Uterus (tissue), 3 donors: ENCODE measurements at regions not wholly inside any gene's neighbourhood (a gene's known extent, or its start where the extent isn't known, plus 50 kb on each side); places are given as distances from the start of the nearest gene placed in this dataset.

Experiments
- DNase-seq, 2 donors: peaks; one replicate each; pipeline ENCODE4 v3.0.0-alpha.2; 2019 to 2020
- H3K27ac ChIP-seq, 2 donors: fragments of 200-600 bp; sonication (generic); 1 replicate in 1 of 2; 2 replicates in 1 of 2; pipeline ENCODE4 v1.5.1; 2016 to 2018
- H3K27me3 ChIP-seq, 2 donors: fragments of 200-600 bp; sonication (generic); one replicate each; pipeline ENCODE4 v1.5.1; 2018 to 2019; ENCODE audit warnings: control low read depth in 1 of 2
- H3K36me3 ChIP-seq, 2 donors: fragments of 200-600 bp; sonication (generic); one replicate each; pipeline ENCODE4 v1.5.1; 2019; ENCODE audit warnings: control low read depth in 1 of 2
- H3K4me1 ChIP-seq, 2 donors: fragments of 200-600 bp; sonication (generic); one replicate each; pipeline ENCODE4 v1.5.1; 2018 to 2019; ENCODE audit warnings: control low read depth in 1 of 2
- H3K4me3 ChIP-seq, 2 donors: fragments of 200-600 bp; sonication (generic); 1 replicate in 1 of 2; 2 replicates in 1 of 2; pipeline ENCODE4 v1.5.1; 2018 to 2019; ENCODE audit warnings: mild to moderate bottlenecking in 1 of 2
- H3K9me3 ChIP-seq, 2 donors: fragments of 200-600 bp; sonication (generic); one replicate each; pipeline ENCODE4 v1.5.1; 2019; ENCODE audit warnings: control low read depth in 1 of 2
- CTCF ChIP-seq, 4 experiments: fragments of 200-600 bp in 2 of 4; fragments of 450-650 bp in 2 of 4; sonication (generic) in 2 of 4; IDR thresholded peaks; one replicate each; pipeline ENCODE4 v1.5.1; 2016 to 2019; ENCODE audit warnings: antibody characterized with exemption in 4 of 4, mild to moderate bottlenecking in 2 of 4, moderate library complexity in 1 of 4
- POLR2A ChIP-seq, 2 donors: fragments of 450-650 bp; IDR thresholded peaks; one replicate each; pipeline ENCODE4 v1.6.1; 2016; ENCODE audit warnings: antibody characterized with exemption in 2 of 2, mild to moderate bottlenecking in 1 of 2, moderate library complexity in 1 of 2
- intact Hi-C: fragments of 100-400 bp; cut with DNase I; formaldehyde crosslinking; loops from one replicate; pipeline ENCODE4 v1.15.1; 2023; ENCODE audit warnings: low total_unique reads
- donor health status: DM: yes; HTN: yes; CAD: no.

GRCh38 chr1:29470788-29471119, 234.4 kb downstream of the PTPRU start:
- Histone ChIP-seq H3K4me1 (no peaks in the 10 kb centered on the region), H3K27me3 (no peaks in the 10 kb centered on the region), H3K4me3 (no peak overlapping the region), H3K27ac (no peak overlapping the region), H3K36me3 (no peaks in the 10 kb centered on the region), H3K9me3 (peaks cover 0 to 1% of the 10 kb centered on the region in 2 donors)
- intact Hi-C loops: no loop called here
- TF ChIP-seq CTCF (IDR thresholded peaks at IDR 0.05) (no peak), POLR2A (IDR thresholded peaks at IDR 0.05) (no peak)
- no peak for DNase-seq

GRCh38 chr1:29470087-29470787, 233.9 kb downstream of the PTPRU start:
- Histone ChIP-seq H3K27ac (no peak overlapping the region), H3K4me1 (no peaks in the 10 kb centered on the region), H3K36me3 (no peaks in the 10 kb centered on the region), H3K4me3 (no peak overlapping the region), H3K27me3 (no peaks in the 10 kb centered on the region), H3K9me3 (peaks cover 0 to 5% of the 10 kb centered on the region in 2 donors)
- peak in 1 of 2 donors; percentile 5 for DNase-seq
- intact Hi-C loops: no loop called here
- TF ChIP-seq CTCF (IDR thresholded peaks at IDR 0.05) (no peak), POLR2A (IDR thresholded peaks at IDR 0.05) (no peak)

- H3K4me3 ChIP-seq: no peak overlapping the region
- H3K9me3 ChIP-seq: peaks cover 0 to 5% of the 10 kb centered on the region in 2 donors
- peak; percentile 64 to 71 for DNase-seq
- H3K36me3 ChIP-seq: no peaks in the 10 kb centered on the region
- H3K27me3 ChIP-seq: no peaks in the 10 kb centered on the region
- H3K4me1 ChIP-seq: no peaks in the 10 kb centered on the region
- no peak overlapping the region for H3K27ac ChIP-seq
- TF ChIP-seq POLR2A (IDR thresholded peaks at IDR 0.05): no peak
- TF ChIP-seq CTCF (IDR thresholded peaks at IDR 0.05): no peak
- intact Hi-C loops: no loop called here
These were observed 233.1 kb downstream of the PTPRU start for GRCh38 chr1:29469457-29469856.

GRCh38 chr1:29467989-29468900, 231.9 kb downstream of the PTPRU start:
- no peak overlapping the region for H3K4me3 ChIP-seq
- intact Hi-C loops: no loop called here
- no peaks in the 10 kb centered on the region for H3K27me3 ChIP-seq
- no peaks in the 10 kb centered on the region for H3K36me3 ChIP-seq
- no peak for DNase-seq
- no peak overlapping the region for H3K27ac ChIP-seq
- TF ChIP-seq CTCF (IDR thresholded peaks at IDR 0.05) (no peak), POLR2A (IDR thresholded peaks at IDR 0.05) (no peak)
- H3K4me1 ChIP-seq: no peaks in the 10 kb centered on the region
- H3K9me3 ChIP-seq: peaks cover 0 to 5% of the 10 kb centered on the region in 2 donors

- intact Hi-C loops: no loop called here
- Histone ChIP-seq H3K27ac (no peak overlapping the region), H3K27me3 (no peaks in the 10 kb centered on the region), H3K4me3 (no peak overlapping the region), H3K4me1 (no peaks in the 10 kb centered on the region), H3K9me3 (peaks cover 0 to 5% of the 10 kb centered on the region in 2 donors), H3K36me3 (no peaks in the 10 kb centered on the region)
- TF ChIP-seq POLR2A (IDR thresholded peaks at IDR 0.05) (no peak), CTCF (IDR thresholded peaks at IDR 0.05) (no peak)
- no peak for DNase-seq
These were observed 229.9 kb downstream of the PTPRU start for GRCh38 chr1:29466258-29466657.
